IPS-NIHi7 (cell line): ENCODE measurements at regions not wholly inside any gene's neighbourhood (a gene's known extent, or its start where the extent isn't known, plus 50 kb on each side); places are given as distances from the start of the nearest gene placed in this dataset.
A peak's percentile ranks its signal among the peaks of the same experiment; 100 is the strongest.

Experiments used
- DNase-seq: peaks from one replicate; pipeline ENCODE4 v3.0.0; 2012; ENCODE audit warnings: mixed read lengths; ENCODE audit errors: extremely low spot score

DNA sequence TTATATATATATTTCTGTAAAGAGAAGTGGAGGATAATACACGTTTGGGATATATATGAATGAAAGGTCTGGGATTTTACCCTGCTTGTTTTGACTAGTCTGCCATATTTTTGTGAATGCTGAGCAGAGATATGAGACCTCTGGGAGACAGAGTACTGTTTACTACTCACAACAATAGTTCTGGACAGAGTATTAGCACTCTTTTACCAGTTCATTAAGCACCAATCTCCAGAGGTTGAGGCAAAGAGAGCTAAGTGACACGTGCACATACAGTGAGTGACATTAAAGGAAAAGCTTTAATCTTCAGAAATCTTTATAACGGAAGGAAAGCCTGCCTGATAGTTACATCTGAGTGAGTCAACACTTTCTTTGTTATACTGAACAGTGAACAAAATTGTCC is 1452.7 kb upstream of the TENM3 start:
- DNase-seq, result no peak

DNA sequence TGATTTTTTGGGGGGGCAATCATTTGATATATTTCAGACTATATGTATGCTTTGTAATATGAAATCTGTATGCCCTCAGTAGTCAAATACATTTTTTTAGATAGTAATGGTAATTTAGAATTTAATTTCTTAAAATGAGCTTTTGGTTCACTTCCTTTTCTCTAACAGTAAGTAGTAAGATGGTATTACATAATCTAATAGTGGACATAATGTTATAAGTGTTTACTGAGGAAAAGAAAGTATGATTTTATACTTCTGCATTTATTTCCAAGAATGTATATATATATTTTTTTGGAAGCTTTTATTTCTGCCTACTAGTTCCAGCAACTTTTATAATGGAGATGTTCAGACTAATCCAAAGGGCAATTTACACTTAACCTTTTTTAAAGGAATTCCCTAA is 1450.7 kb upstream of the TENM3 start:
- DNase-seq, result no peak

- DNase-seq, result no peak
These were observed 1448.9 kb upstream of the TENM3 start for GRCh38 chr4:180794333-180794732.

DNA sequence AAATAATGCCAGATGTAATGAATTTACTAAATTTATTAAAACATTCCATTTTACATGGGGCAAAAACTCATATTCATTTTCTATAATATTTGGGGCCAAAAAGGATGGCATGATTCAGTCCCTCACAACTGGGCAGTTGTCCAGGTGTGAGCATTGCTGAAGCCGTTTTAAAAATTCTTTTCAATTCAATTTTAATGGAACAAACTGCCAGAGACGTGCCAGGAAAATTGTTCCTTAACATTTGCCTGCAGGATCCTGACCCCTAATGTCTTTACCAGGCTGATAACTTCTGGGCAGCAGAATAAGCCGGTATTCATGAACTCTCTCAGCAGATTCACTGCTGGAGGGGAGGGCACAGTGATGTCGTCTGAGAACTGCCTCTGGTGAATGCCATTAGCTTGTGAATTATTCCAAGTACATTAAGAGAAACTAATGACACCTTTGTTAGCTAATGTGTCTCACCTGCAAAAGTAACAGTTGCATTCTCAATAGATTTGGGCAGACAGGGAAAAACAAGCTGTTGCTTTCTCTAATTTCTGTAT is 1445.1 kb upstream of the TENM3 start:
- DNase-seq, result no peak

DNA sequence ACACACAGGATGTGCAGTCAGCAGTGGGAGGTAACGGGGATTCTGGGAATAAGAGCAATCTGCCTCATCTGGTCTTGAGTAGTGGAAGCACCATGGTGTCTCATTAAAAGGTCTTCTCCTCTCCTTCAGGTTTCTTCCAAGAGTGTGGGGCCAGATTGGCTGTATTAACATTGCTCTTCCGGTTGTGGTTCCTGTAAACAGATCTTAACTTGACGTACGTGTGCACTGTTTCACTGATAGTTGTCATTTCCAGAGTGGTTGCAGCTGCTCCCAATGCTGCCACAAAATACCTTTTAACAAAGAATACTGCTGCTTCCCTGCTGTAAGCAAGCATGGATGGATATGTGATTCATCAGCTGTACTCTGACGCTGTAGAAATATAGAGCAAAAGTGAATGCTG is 1443.4 kb upstream of the TENM3 start:
- no peak for DNase-seq

GRCh38 chr4:180805101-180805500 is 1438.1 kb upstream of the TENM3 start:
- no peak for DNase-seq

- DNase-seq, result no peak
These were observed 1434.3 kb upstream of the TENM3 start for GRCh38 chr4:180808862-180809261.

DNA sequence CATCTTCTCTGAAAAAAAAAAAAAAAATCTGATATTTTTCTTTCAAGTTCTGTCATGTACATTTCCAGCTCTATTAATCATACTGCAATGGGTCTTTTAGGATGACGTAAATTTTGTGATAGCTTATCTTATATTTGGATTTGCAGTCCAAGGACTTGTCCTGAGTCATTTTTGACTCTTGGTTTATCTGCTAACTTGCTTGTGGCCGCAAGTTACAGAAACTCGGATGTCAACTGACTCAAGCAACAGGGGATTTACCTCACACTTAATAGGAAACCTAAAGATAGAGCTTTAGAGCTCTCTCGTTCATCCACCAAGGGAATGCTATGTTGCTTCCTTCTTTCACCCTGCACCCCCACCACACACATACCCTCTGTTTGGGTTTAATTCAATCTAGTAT is 1433.8 kb upstream of the TENM3 start:
- no peak for DNase-seq

DNA sequence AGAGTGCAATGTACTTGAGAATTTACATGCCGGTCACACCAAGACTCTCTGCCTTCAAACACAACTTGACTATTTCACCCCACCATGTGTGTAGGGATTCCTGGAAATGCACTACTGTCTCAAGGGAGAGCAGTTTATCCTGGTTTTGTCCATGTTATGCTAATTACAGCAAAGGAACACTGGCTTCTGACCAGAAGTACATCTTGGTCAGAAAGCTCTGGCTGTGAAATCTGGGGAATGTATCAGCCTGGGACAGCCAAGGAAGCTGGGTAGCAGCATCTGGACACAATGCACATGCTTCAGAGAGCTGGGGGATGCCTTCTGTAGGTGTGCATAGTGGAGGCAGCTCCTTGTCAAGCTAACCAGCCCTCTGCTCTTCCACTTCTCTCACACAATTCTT is 1432.6 kb upstream of the TENM3 start:
- DNase-seq, result no peak

- no peak for DNase-seq
These were observed 1431.6 kb upstream of the TENM3 start for GRCh38 chr4:180811556-180811955.

DNA sequence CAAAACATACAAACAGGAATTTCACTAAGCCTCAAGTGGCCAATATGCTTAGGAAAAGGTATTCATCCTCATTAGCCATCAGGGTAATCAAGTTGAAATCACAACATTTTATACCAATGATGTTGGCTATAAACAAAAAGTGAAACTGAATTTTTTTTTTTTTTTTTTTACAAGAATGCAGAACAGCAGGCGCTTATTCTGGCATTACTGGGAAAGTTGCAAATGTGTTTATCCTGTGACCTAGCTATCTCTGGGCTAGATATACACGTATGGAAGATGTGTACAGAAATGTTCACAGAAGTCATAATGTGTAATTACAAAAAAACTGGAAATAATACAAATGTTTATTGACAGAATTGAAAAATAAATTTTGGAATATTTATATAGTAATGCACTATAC is 1430.4 kb upstream of the TENM3 start:
- DNase-seq, result no peak

GRCh38 chr4:180814875-180815417 is 1428.3 kb upstream of the TENM3 start:
- DNase-seq, result no peak

DNA sequence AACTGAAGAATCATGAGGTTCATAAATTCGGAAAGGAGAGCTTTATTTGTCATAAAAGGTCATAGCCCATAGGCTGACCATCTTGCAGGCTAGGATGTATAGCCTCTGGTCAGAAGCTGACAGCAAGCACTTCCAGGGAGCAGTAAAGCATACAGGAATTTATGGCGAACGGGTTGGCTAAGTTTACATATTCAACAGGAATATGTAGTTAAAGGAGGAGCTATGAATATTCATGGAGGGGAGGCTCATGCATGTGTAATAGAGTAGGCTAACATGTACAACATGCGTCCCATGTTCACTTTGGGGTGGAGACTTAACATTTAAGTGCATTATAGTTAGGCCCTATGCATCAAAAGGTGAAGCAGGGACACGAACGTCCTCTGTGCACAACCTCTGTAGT is 1425.7 kb upstream of the TENM3 start:
- DNase-seq, result no peak

DNA sequence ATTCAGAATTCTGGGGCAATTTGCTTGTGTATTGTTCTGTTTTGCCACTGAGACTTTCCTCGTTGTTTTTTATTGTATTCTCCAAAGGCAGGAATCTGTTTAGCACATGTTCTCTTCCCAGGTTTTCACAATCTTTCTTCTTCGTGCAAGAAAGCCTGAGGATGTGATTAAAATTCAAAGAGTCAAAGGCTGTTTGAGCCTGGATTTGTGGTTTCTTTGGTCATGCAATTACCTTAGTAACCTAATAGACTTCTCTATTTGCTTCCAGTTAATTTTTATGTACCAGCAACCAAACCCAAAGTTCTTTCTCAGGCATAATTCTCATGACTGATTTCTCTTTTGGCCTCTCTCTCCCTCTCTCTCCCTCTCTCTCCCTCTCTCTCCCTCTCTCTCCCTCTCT is 1420.1 kb upstream of the TENM3 start:
- no peak for DNase-seq

GRCh38 chr4:180827232-180828009 is 1415.8 kb upstream of the TENM3 start:
- peak; percentile 22 for DNase-seq

DNA sequence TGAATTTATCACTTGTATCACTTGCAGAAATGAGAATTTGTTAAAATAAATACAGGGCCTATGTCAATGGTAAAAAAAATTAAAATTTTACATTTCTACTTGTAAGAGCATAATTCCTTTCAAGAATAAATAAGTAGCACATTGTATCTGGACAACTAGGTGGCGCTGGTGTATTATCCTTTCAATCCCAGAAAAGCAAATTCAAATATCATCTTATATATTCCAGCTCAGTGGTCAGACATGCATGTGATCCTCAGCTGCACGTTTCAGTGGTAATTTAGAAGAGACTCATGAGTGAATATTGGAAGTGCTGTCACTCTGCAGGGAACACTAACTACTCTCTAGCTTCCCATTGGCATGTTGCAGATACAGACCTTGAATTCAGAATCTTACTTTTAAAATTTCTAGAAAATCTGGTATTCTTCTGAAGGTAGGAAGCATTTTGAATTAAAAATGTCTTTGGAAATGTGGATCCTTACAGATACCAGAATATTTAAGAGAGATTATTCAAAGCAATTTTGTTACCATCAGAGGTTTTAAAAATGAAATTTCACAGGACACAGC is 1414.7 kb upstream of the TENM3 start:
- DNase-seq, result no peak

DNA sequence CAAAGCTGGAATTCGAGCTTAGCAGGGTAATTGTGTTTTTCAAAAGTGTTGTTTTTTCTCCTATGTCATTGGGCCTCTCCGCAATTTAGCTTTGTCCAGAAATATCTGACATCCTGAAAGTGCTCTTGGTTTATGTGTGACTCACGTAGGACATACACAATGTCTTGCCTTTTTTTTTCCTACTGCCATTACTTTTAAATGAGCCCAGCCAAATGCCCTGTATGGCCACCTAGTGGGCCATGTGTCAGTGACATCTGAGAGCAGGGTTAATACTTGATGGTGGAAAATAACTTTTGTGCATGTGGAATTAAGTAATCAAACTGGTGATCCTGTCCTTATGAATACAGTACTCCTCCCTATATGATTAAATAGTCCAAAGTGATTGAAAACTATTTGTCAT is 1411.1 kb upstream of the TENM3 start:
- no peak for DNase-seq

DNA sequence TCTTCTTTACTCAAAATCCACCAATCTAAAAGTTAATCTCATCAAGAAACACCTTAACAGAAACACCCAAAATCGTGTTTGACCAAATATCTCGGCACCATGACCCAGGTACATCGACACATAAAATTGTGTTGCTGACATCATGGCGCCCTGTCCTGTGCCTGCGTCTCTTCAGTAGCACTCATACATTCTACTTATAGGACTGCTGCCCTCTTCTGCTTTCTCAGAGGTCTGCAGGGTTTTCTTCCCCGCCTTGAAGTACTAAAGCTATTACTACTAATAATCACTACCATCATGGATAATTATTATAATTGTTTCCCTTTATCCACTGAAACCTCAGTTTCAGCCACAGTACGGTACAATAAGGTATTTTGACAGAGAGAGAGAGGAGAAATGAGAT is 1403.1 kb upstream of the TENM3 start:
- no peak for DNase-seq

DNA sequence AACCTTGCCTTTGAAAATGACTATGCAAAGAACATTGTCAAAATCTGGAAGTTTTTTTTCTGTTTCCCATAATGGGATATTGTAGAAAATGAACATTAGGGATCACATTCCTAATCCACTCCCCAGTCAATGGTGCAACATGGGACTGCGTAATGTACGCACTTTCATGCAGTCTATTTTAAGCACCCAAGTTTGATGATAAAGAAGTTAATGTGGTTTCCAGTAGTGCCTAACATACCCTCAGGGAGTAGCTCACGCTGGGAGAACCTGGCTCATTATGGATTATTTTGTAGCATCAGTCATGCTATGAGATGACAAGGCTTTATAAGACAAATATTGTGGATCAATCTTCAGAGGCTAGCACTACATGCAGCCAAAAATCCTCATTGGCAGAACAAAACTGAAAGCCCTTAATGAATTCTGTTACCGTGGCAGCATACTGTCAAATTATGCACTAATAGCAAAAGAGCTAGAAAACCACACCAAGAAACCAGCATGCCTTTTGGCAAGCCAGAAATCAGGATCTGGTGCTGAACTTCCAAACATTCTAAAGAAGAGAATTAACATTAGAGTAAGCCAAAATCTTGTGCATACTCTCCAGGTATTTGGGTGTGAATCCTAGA is 1392.8 kb upstream of the TENM3 start:
- DNase-seq, result no peak

GRCh38 chr4:180852738-180853137 is 1390.5 kb upstream of the TENM3 start:
- no peak for DNase-seq

DNA sequence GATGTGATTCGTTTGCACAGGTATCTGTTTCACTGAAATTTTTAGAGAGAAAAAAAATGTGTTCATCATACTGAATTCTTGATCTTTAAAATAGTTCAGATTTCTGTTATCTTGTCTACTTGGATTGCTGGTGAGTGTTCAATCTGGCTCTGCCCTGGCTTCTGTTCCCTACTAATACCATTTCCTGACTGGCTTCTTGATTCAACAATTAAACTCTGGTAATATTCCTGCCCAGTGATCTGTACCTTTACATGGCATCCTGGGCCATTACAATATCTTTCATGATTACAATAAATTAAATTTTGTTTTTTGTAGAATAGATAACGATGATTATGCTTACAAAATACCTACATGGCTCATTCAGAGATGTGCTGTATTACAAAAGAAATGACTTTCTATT is 1388.0 kb upstream of the TENM3 start:
- DNase-seq, result no peak

DNA sequence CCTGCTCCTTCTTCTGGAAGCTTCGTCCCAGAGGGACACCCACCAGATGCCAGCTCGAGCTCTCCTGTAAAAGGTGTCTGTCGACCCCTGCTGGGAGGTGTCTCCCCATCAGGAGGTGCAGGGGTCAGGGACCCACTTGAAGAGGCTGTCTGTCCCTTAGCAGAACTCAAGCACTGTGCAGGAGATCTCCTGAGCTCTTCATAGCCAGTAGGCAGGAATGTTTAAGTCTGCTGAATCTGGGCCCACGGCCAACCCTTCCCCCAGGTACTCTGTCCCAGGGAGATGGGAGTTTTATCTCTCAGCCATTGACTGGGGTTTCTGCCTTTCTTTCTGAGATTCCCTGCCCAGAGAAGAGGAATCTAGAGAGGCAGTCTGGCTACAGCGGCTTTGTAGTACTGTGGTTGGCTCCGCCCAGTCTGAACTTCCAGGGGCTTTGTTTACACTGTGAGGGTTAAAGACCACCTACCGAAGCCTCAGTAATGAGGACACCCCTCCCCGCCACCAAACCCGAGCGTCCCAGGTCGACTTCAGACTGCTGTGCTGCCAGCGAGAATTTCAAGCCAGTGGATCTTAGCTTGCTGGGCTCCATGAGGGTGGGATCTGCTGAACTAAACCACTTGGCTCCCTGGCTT is 1383.0 kb upstream of the TENM3 start:
- DNase-seq, result no peak
